H9 (cell line): ENCODE measurements at regions not wholly inside any gene's neighbourhood (a gene's known extent, or its start where the extent isn't known, plus 50 kb on each side); places are given as distances from the start of the nearest gene placed in this dataset.

Experiments used
- DNase-seq: peaks from one replicate; pipeline ENCODE4 v3.0.0-alpha.2; 2017
- H2AFZ ChIP-seq: one replicate; pipeline ENCODE4 v1.6.1; 2013; ENCODE audit warnings: mild to moderate bottlenecking, low read length, control low read depth, moderate library complexity
- H2AK5ac ChIP-seq: 2 replicates; pipeline ENCODE4 v1.6.1; 2013; ENCODE audit warnings: low read length, control low read depth, mixed read lengths; ENCODE audit not compliant: insufficient read length
- H2BK120ac ChIP-seq: one replicate; pipeline ENCODE4 v1.6.1; 2013; ENCODE audit warnings: low read depth, mild to moderate bottlenecking, low read length, control low read depth, inconsistent platforms; ENCODE audit not compliant: poor library complexity, severe bottlenecking
- H2BK12ac ChIP-seq: 2 replicates; pipeline ENCODE4 v1.6.1; 2013; ENCODE audit warnings: low read length, control low read depth, mixed read lengths, low read depth; ENCODE audit not compliant: insufficient read length
- H2BK15ac ChIP-seq: 2 replicates; pipeline ENCODE4 v1.6.1; 2013; ENCODE audit warnings: low read depth, low read length, control low read depth
- H2BK20ac ChIP-seq: one replicate; pipeline ENCODE4 v1.6.1; 2013; ENCODE audit warnings: low read depth, mild to moderate bottlenecking, low read length, control low read depth, inconsistent platforms; ENCODE audit not compliant: poor library complexity, severe bottlenecking
- H2BK5ac ChIP-seq: 2 replicates; pipeline ENCODE4 v1.6.1; 2013; ENCODE audit warnings: low read length, control low read depth, mixed read lengths; ENCODE audit not compliant: insufficient read length
- H3K14ac ChIP-seq: 2 replicates; pipeline ENCODE4 v1.6.1; 2013; ENCODE audit warnings: low read length, control low read depth; ENCODE audit not compliant: insufficient read depth
- H3K18ac ChIP-seq: 2 replicates; pipeline ENCODE4 v1.6.1; 2013; ENCODE audit warnings: low read depth, mild to moderate bottlenecking, mixed read lengths, low read length, control low read depth; ENCODE audit not compliant: insufficient read length
- H3K23ac ChIP-seq: 2 replicates; pipeline ENCODE4 v1.6.1; 2013; ENCODE audit warnings: low read length, control low read depth, mixed read lengths, low read depth; ENCODE audit not compliant: insufficient read length
- H3K23me2 ChIP-seq: 2 replicates; pipeline ENCODE4 v1.6.1; 2013; ENCODE audit warnings: low read depth, mild to moderate bottlenecking, mixed read lengths, low read length, control low read depth; ENCODE audit not compliant: insufficient read length, poor library complexity, severe bottlenecking
- H3K27ac ChIP-seq: 2 replicates; pipeline ENCODE4 v1.5.1; 2013; ENCODE audit warnings: low read length, control low read depth, mixed read lengths, low read depth; ENCODE audit not compliant: insufficient read length
- H3K27me3 ChIP-seq: 2 replicates; pipeline ENCODE4 v1.6.1; 2013; ENCODE audit warnings: low read length, control low read depth, inconsistent platforms; ENCODE audit not compliant: insufficient read depth
- H3K4ac ChIP-seq: 2 replicates; pipeline ENCODE4 v1.6.1; 2013; ENCODE audit warnings: low read depth, mild to moderate bottlenecking, control low read depth, inconsistent platforms, low read length, moderate library complexity
- H3K4me1 ChIP-seq: 2 replicates; pipeline ENCODE4 v1.6.1; 2013; ENCODE audit warnings: low read length, control low read depth, inconsistent platforms; ENCODE audit not compliant: insufficient read depth
- H3K4me2 ChIP-seq: 2 replicates; pipeline ENCODE4 v1.6.1; 2013; ENCODE audit warnings: low read length, control low read depth, mixed read lengths; ENCODE audit not compliant: insufficient read length, insufficient read depth
- H3K56ac ChIP-seq: 2 replicates; pipeline ENCODE4 v1.6.1; 2013; ENCODE audit warnings: low read depth, mild to moderate bottlenecking, mixed read lengths, low read length, control low read depth; ENCODE audit not compliant: insufficient read length
- H3K79me1 ChIP-seq: 2 replicates; pipeline ENCODE4 v1.6.1; 2013; ENCODE audit warnings: low read depth, mild to moderate bottlenecking, moderate library complexity, low read length, control low read depth, inconsistent platforms; ENCODE audit not compliant: insufficient read depth, poor library complexity, severe bottlenecking
- H3K79me2 ChIP-seq: 2 replicates; pipeline ENCODE4 v1.6.1; 2013; ENCODE audit warnings: low read length, control low read depth, inconsistent platforms; ENCODE audit not compliant: insufficient read depth
- H3K9ac ChIP-seq: 2 replicates; pipeline ENCODE4 v1.6.1; 2013; ENCODE audit warnings: low read length, control low read depth, mixed read lengths; ENCODE audit not compliant: insufficient read length; ENCODE audit errors: extremely low read depth
- H3K9me3 ChIP-seq: one replicate; pipeline ENCODE4 v1.6.1; 2013; ENCODE audit warnings: low read depth, low read length, inconsistent platforms; ENCODE audit not compliant: control insufficient read depth
- H3T11ph ChIP-seq: one replicate; pipeline ENCODE4 v1.6.1; 2013; ENCODE audit warnings: mild to moderate bottlenecking, low read length, control low read depth, inconsistent platforms
- H4K20me1 ChIP-seq: one replicate; pipeline ENCODE4 v1.6.1; 2013; ENCODE audit not compliant: control insufficient read depth, insufficient read length, insufficient read depth
- H4K5ac ChIP-seq: 2 replicates; pipeline ENCODE4 v1.6.1; 2013; ENCODE audit warnings: low read depth, mild to moderate bottlenecking, mixed read lengths, low read length, control low read depth; ENCODE audit not compliant: insufficient read length
- H4K8ac ChIP-seq: replicated peaks from 2 replicates; pipeline ENCODE4 v1.6.1; 2013; ENCODE audit warnings: low read length, control low read depth, mixed read lengths, low read depth; ENCODE audit not compliant: insufficient read length
- H4K91ac ChIP-seq: 2 replicates; pipeline ENCODE4 v1.6.1; 2013; ENCODE audit warnings: low read depth, mild to moderate bottlenecking, moderate library complexity, mixed read lengths, low read length, control low read depth; ENCODE audit not compliant: insufficient read length
- H3K27ac Mint-ChIP-seq, 3 experiments: 2 replicates in 2 of 3; 3 replicates in 1 of 3; pipeline ENCODE4 v1.8.0; 2020 to 2021; ENCODE audit warnings: mixed read lengths in 3 of 3, mild to moderate bottlenecking in 1 of 3, moderate library complexity in 1 of 3
- H3K27me3 Mint-ChIP-seq: 2 replicates; pipeline ENCODE4 v1.8.0; 2021; ENCODE audit warnings: low read depth, mild to moderate bottlenecking, moderate library complexity, mixed read lengths
- H3K36me3 Mint-ChIP-seq, 3 experiments: 2 replicates in 2 of 3; 3 replicates in 1 of 3; pipeline ENCODE4 v1.8.0; 2020 to 2021; ENCODE audit warnings: low read depth in 3 of 3, mixed read lengths in 3 of 3; ENCODE audit not compliant: insufficient read depth in 1 of 3
- H3K4me1 Mint-ChIP-seq, 2 experiments: 2 replicates each; pipeline ENCODE4 v1.8.0; 2020; ENCODE audit warnings: mixed read lengths in 2 of 2
- H3K4me3 Mint-ChIP-seq, 2 experiments: 2 replicates in 1 of 2; 3 replicates in 1 of 2; pipeline ENCODE4 v1.8.0; 2020 to 2021; ENCODE audit warnings: mild to moderate bottlenecking in 2 of 2, mixed read lengths in 2 of 2, moderate library complexity in 1 of 2
- H3K9me3 Mint-ChIP-seq, 2 experiments: 2 replicates in 1 of 2; 3 replicates in 1 of 2; pipeline ENCODE4 v1.8.0; 2020; ENCODE audit warnings: mild to moderate bottlenecking in 2 of 2, mixed read lengths in 2 of 2, moderate library complexity in 1 of 2
- WGBS: extraction: QIAGEN DNeasy Blood & Tissue Kit; methylation state at CpG from one replicate; pipeline ENCODE4 v1.1.7; 2013; ENCODE audit warnings: missing lambda C conversion rate, low lambda C conversion rate, mixed read lengths; ENCODE audit not compliant: insufficient read length; ENCODE audit errors: extremely low coverage; 5-methylcytosine and 5-hydroxymethylcytosine counted together
- TF ChIP-seq, protein P1 (sequence below): fragments of 200-600 bp; sonication (generic); conservative IDR thresholded peaks from 3 replicates; pipeline ENCODE4 v1.8.0; 2021; ENCODE audit warnings: antibody characterized with exemption, mild to moderate bottlenecking

DNA sequence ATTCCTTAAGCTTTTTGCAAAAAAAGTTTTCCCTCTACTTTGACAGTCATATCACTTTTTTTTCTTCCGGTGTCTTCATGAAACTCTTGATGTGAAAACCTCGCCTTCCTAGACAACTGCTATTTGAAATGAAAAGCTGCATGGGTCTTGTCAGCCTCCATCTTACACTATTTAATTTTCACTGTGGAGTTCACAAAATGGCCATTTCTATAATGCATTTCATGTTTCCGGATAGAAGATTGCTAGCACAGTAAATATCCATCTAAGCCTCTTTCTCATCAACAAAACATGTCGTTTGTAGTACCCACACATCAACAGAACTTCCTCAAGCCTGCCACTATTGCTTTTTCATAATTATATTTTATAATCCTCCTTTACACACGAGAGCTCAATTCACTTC lies 204.9 kb upstream of the ID4 start:
- no peaks in the 10 kb centered on the region for H3K9me3 ChIP-seq
- no peak overlapping the region for H3K4me2 ChIP-seq
- H3K79me2 ChIP-seq = no peaks in the 10 kb centered on the region
- H3K4me1 ChIP-seq = no peaks in the 10 kb centered on the region
- H2BK120ac ChIP-seq = no peak overlapping the region
- no peaks in the 10 kb centered on the region for H3K27me3 ChIP-seq
- Mint-ChIP-seq H3K4me3 (no peak overlapping the region), H3K27me3 (no peaks in the 10 kb centered on the region), H3K27ac (no peak overlapping the region), H3K9me3 (no peaks in the 10 kb centered on the region), H3K4me1 (no peaks in the 10 kb centered on the region), H3K36me3 (no peaks in the 10 kb centered on the region)
- no peak overlapping the region for H2AFZ ChIP-seq
- no peak overlapping the region for H4K8ac ChIP-seq
- no peak overlapping the region for H3K4ac ChIP-seq
- no peaks in the 10 kb centered on the region for H3K23me2 ChIP-seq
- no peak overlapping the region for H3K56ac ChIP-seq
- H2BK15ac ChIP-seq = no peak overlapping the region
- no peaks in the 10 kb centered on the region for H3K79me1 ChIP-seq
- H2BK12ac ChIP-seq = no peak overlapping the region
- H3T11ph ChIP-seq = no peak overlapping the region
- H3K9ac ChIP-seq = no peak overlapping the region
- H4K91ac ChIP-seq = no peak overlapping the region
- no peak overlapping the region for H3K14ac ChIP-seq
- WGBS = 100% methylated on average over 1 of the region's 5 CpGs
- H3K23ac ChIP-seq = no peak overlapping the region
- TF ChIP-seq, protein P1, sequence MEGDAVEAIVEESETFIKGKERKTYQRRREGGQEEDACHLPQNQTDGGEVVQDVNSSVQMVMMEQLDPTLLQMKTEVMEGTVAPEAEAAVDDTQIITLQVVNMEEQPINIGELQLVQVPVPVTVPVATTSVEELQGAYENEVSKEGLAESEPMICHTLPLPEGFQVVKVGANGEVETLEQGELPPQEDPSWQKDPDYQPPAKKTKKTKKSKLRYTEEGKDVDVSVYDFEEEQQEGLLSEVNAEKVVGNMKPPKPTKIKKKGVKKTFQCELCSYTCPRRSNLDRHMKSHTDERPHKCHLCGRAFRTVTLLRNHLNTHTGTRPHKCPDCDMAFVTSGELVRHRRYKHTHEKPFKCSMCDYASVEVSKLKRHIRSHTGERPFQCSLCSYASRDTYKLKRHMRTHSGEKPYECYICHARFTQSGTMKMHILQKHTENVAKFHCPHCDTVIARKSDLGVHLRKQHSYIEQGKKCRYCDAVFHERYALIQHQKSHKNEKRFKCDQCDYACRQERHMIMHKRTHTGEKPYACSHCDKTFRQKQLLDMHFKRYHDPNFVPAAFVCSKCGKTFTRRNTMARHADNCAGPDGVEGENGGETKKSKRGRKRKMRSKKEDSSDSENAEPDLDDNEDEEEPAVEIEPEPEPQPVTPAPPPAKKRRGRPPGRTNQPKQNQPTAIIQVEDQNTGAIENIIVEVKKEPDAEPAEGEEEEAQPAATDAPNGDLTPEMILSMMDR = no peak
- no peak overlapping the region for H2BK20ac ChIP-seq
- H3K18ac ChIP-seq = no peak overlapping the region
- DNase-seq = no peak
- no peak overlapping the region for H2BK5ac ChIP-seq
- H3K27ac ChIP-seq = no peak overlapping the region
- H4K20me1 ChIP-seq = no peaks in the 10 kb centered on the region
- H2AK5ac ChIP-seq = no peak overlapping the region
- no peak overlapping the region for H4K5ac ChIP-seq
